Mesenteric fat pad (tissue), 1 donor: ENCODE measurements at regions not wholly inside any gene's neighbourhood (a gene's known extent, or its start where the extent isn't known, plus 50 kb on each side); places are given as distances from the start of the nearest gene placed in this dataset.

Experiments
- DNase-seq: peaks from one replicate; pipeline ENCODE4 v3.0.0-alpha.2; 2020; ENCODE audit warnings: low spot score
- donor health status: DM: yes; HTN: yes; CAD: no.

- peak; percentile 86 for DNase-seq
These were observed 98.0 kb downstream of the SHANK2 start for GRCh38 chr11:71154261-71154805.

- DNase-seq = peak; percentile 55
These were observed 99.4 kb downstream of the SHANK2 start for GRCh38 chr11:71153005-71153390.

- peak; percentile 65 for DNase-seq
These were observed 99.9 kb downstream of the SHANK2 start for GRCh38 chr11:71152312-71153004.

- DNase-seq = peak; percentile 86
These were observed 100.8 kb downstream of the SHANK2 start for GRCh38 chr11:71151561-71151960.

- no peak for DNase-seq
These were observed 101.5 kb downstream of the SHANK2 start for GRCh38 chr11:71150859-71151258.

- no peak for DNase-seq
These were observed 103.7 kb downstream of the SHANK2 start for GRCh38 chr11:71148716-71149115.

- DNase-seq = peak; percentile 82
These were observed 105.0 kb downstream of the SHANK2 start for GRCh38 chr11:71147331-71147730.

GRCh38 chr11:71146846-71147245 is 105.5 kb downstream of the SHANK2 start:
- DNase-seq = no peak

- peak; percentile 64 for DNase-seq
These were observed 106.2 kb downstream of the SHANK2 start for GRCh38 chr11:71145988-71146824.

- DNase-seq = peak; percentile 78
These were observed 107.0 kb downstream of the SHANK2 start for GRCh38 chr11:71145368-71145767.

GRCh38 chr11:71144736-71145135 is 107.6 kb downstream of the SHANK2 start:
- DNase-seq = no peak

GRCh38 chr11:71144010-71144409 is 108.4 kb downstream of the SHANK2 start:
- DNase-seq = no peak

GRCh38 chr11:71140206-71140919 is 112.0 kb downstream of the SHANK2 start:
- DNase-seq = no peak

- DNase-seq = no peak
These were observed 112.7 kb downstream of the SHANK2 start for GRCh38 chr11:71139516-71140205.

- no peak for DNase-seq
These were observed 113.5 kb downstream of the SHANK2 start for GRCh38 chr11:71138737-71139425.

- no peak for DNase-seq
These were observed 115.0 kb downstream of the SHANK2 start for GRCh38 chr11:71137376-71137775.

GRCh38 chr11:71136095-71136845 is 116.1 kb downstream of the SHANK2 start:
- DNase-seq = no peak

- DNase-seq = no peak
These were observed 117.3 kb downstream of the SHANK2 start for GRCh38 chr11:71135112-71135511.

- DNase-seq = no peak
These were observed 118.4 kb downstream of the SHANK2 start for GRCh38 chr11:71133946-71134345.

- DNase-seq = no peak
These were observed 120.5 kb downstream of the SHANK2 start for GRCh38 chr11:71131861-71132260.
